ENCODE measurements at regions not wholly inside any gene's neighbourhood (a gene's known extent, or its start where the extent isn't known, plus 50 kb on each side); places are given as distances from the start of the nearest gene placed in this dataset.

- H3K9me2 ChIP-seq (ENCODE audit: low read depth, low read length), result no peaks in the 10 kb centered on the region
- no peak overlapping the region for H3K27ac ChIP-seq (ENCODE audit: low read depth, low read length, poor library complexity, severe bottlenecking)
- no peaks in the 10 kb centered on the region for H3K27me3 ChIP-seq (ENCODE audit: insufficient read depth, low read length)
- H3K79me2 ChIP-seq (ENCODE audit: insufficient read depth, low read length), result no peaks in the 10 kb centered on the region
- TF ChIP-seq, protein P1, sequence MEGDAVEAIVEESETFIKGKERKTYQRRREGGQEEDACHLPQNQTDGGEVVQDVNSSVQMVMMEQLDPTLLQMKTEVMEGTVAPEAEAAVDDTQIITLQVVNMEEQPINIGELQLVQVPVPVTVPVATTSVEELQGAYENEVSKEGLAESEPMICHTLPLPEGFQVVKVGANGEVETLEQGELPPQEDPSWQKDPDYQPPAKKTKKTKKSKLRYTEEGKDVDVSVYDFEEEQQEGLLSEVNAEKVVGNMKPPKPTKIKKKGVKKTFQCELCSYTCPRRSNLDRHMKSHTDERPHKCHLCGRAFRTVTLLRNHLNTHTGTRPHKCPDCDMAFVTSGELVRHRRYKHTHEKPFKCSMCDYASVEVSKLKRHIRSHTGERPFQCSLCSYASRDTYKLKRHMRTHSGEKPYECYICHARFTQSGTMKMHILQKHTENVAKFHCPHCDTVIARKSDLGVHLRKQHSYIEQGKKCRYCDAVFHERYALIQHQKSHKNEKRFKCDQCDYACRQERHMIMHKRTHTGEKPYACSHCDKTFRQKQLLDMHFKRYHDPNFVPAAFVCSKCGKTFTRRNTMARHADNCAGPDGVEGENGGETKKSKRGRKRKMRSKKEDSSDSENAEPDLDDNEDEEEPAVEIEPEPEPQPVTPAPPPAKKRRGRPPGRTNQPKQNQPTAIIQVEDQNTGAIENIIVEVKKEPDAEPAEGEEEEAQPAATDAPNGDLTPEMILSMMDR (IDR thresholded peaks at IDR 0.05; ENCODE audit: low read length), result no peak
- TF ChIP-seq EZH2 (IDR thresholded peaks at IDR 0.05; ENCODE audit: borderline replicate concordance, low read length), result no peak
- no peak overlapping the region for H3K9ac ChIP-seq (ENCODE audit: low read length)
- no peak overlapping the region for H2AFZ ChIP-seq (ENCODE audit: low read length)
- H3K4me2 ChIP-seq (ENCODE audit: low read length), result no peak overlapping the region
- no peaks in the 10 kb centered on the region for H3K9me3 ChIP-seq (ENCODE audit: low read length)
- no peaks in the 10 kb centered on the region for H3K36me3 ChIP-seq (ENCODE audit: insufficient read depth, low read length)
- no peaks in the 10 kb centered on the region for H3F3A ChIP-seq (ENCODE audit: insufficient read depth, low read length)
- H3K4me1 ChIP-seq (ENCODE audit: insufficient read depth, low read length, severe bottlenecking), result no peaks in the 10 kb centered on the region
- H3K4me3 ChIP-seq (ENCODE audit: low read depth, low read length, poor library complexity, severe bottlenecking), result no peak overlapping the region
- no peaks in the 10 kb centered on the region for H4K20me1 ChIP-seq (ENCODE audit: insufficient read depth, low read length)
Observed at GRCh38 chr11:106286881-106287504, 209.5 kb downstream of the AASDHPPT start.

- Histone ChIP-seq H3K9me3 (ENCODE audit: low read length) (no peaks in the 10 kb centered on the region), H3K4me3 (ENCODE audit: low read depth, low read length, poor library complexity, severe bottlenecking) (no peak overlapping the region), H3K4me1 (ENCODE audit: insufficient read depth, low read length, severe bottlenecking) (no peaks in the 10 kb centered on the region), H3K27ac (ENCODE audit: low read depth, low read length, poor library complexity, severe bottlenecking) (no peak overlapping the region), H2AFZ (ENCODE audit: low read length) (no peak overlapping the region), H3K9ac (ENCODE audit: low read length) (no peak overlapping the region), H3K4me2 (ENCODE audit: low read length) (no peak overlapping the region), H3K79me2 (ENCODE audit: insufficient read depth, low read length) (no peaks in the 10 kb centered on the region), H3F3A (ENCODE audit: insufficient read depth, low read length) (no peaks in the 10 kb centered on the region), H3K27me3 (ENCODE audit: insufficient read depth, low read length) (no peaks in the 10 kb centered on the region), H3K9me2 (ENCODE audit: low read depth, low read length) (no peaks in the 10 kb centered on the region), H4K20me1 (ENCODE audit: insufficient read depth, low read length) (no peaks in the 10 kb centered on the region), H3K36me3 (ENCODE audit: insufficient read depth, low read length) (no peaks in the 10 kb centered on the region)
- TF ChIP-seq, protein P1 (IDR thresholded peaks at IDR 0.05; ENCODE audit: low read length), result no peak
Observed at GRCh38 chr11:106288057-106288456, 210.6 kb downstream of the AASDHPPT start.

DNA sequence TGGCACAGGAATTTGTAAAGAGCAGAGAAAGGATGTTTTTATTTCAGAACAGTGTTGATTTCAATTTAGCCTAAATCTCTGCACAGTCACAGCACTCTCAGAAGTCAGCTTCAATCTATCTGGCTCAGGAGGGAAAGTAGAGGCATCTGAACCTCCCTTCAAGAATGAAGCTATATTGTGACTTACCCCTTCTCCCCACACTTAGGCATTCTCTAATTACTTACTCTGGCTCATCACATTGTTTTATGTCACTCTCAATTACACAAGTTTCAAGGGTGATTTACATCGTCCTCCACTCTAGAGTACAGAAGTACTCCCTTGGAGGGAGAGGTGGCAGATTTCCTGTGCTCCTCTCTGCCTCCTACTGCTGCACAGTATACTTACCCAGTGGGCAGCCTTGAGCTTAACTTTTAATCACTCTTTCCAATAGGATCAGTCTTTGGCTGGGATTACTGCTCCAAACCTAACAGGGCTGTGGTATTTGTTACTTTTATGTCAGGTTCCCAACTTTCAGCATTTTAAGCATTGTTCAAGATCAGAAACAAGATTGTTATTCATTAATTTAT is 211.4 kb downstream of the AASDHPPT start:
- H3K27ac ChIP-seq (ENCODE audit: low read depth, low read length, poor library complexity, severe bottlenecking), result no peak overlapping the region
- H4K20me1 ChIP-seq (ENCODE audit: insufficient read depth, low read length), result no peaks in the 10 kb centered on the region
- no peak overlapping the region for H3K9ac ChIP-seq (ENCODE audit: low read length)
- no peaks in the 10 kb centered on the region for H3K27me3 ChIP-seq (ENCODE audit: insufficient read depth, low read length)
- H3K79me2 ChIP-seq (ENCODE audit: insufficient read depth, low read length), result no peaks in the 10 kb centered on the region
- no peaks in the 10 kb centered on the region for H3F3A ChIP-seq (ENCODE audit: insufficient read depth, low read length)
- no peaks in the 10 kb centered on the region for H3K4me1 ChIP-seq (ENCODE audit: insufficient read depth, low read length, severe bottlenecking)
- H3K36me3 ChIP-seq (ENCODE audit: insufficient read depth, low read length), result no peaks in the 10 kb centered on the region
- H2AFZ ChIP-seq (ENCODE audit: low read length), result no peak overlapping the region
- H3K4me3 ChIP-seq (ENCODE audit: low read depth, low read length, poor library complexity, severe bottlenecking), result no peak overlapping the region
- H3K9me2 ChIP-seq (ENCODE audit: low read depth, low read length), result no peaks in the 10 kb centered on the region
- TF ChIP-seq, protein P1 (IDR thresholded peaks at IDR 0.05; ENCODE audit: low read length), result no peak
- TF ChIP-seq EZH2 (IDR thresholded peaks at IDR 0.05; ENCODE audit: borderline replicate concordance, low read length), result no peak
- no peaks in the 10 kb centered on the region for H3K9me3 ChIP-seq (ENCODE audit: low read length)
- H3K4me2 ChIP-seq (ENCODE audit: low read length), result no peak overlapping the region
